ENCODE measurements at regions not wholly inside any gene's neighbourhood (a gene's known extent, or its start where the extent isn't known, plus 50 kb on each side); places are given as distances from the start of the nearest gene placed in this dataset.

DNA sequence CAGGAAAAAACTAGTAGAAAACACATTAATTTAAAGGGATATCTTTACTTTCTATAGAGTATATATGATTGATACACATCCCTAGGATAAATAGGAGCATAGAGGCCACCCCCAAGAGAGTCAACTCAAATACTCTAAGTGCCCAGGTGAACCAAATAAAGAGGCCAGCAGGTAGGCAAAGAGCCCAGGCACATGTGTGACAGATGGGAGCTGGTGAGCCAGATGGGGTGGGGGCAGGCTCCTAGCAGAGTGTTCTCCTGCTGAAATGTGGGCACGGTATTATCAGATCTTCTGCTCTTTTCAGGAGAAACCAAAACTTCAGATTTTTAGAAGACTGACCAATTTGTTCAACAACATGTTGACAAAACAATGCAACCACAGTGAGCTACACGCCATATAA is 333.4 kb upstream of the PKN2 start:
- TF ChIP-seq, protein P1, sequence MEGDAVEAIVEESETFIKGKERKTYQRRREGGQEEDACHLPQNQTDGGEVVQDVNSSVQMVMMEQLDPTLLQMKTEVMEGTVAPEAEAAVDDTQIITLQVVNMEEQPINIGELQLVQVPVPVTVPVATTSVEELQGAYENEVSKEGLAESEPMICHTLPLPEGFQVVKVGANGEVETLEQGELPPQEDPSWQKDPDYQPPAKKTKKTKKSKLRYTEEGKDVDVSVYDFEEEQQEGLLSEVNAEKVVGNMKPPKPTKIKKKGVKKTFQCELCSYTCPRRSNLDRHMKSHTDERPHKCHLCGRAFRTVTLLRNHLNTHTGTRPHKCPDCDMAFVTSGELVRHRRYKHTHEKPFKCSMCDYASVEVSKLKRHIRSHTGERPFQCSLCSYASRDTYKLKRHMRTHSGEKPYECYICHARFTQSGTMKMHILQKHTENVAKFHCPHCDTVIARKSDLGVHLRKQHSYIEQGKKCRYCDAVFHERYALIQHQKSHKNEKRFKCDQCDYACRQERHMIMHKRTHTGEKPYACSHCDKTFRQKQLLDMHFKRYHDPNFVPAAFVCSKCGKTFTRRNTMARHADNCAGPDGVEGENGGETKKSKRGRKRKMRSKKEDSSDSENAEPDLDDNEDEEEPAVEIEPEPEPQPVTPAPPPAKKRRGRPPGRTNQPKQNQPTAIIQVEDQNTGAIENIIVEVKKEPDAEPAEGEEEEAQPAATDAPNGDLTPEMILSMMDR (IDR thresholded peaks at IDR 0.05): no peak
- no peak for TF ChIP-seq ZFX (IDR thresholded peaks at IDR 0.05; ENCODE audit: borderline replicate concordance)
